Mucosa of descending colon (tissue), 3 donors: ENCODE measurements at regions not wholly inside any gene's neighbourhood (a gene's known extent, or its start where the extent isn't known, plus 50 kb on each side); places are given as distances from the start of the nearest gene placed in this dataset.
"Not testable (repeated sequence)": the region's sequence is repeated elsewhere in the genome, so short reads cannot be mapped to it uniquely, and the experiment has no call there.

ENCODE experiments used
- ATAC-seq: fragments of 200-7000 bp; cut with Tn5 transposase; one replicate; pipeline ENCODE4 v1.9.1; 2020; ENCODE audit warnings: mild to moderate bottlenecking, moderate library complexity
- DNase-seq, 3 donors: peaks; one replicate each; pipeline ENCODE4 v3.0.0-alpha.2; 2020
- H3K36me3 ChIP-seq: fragments of 200-600 bp; one replicate; pipeline ENCODE4 v1.8.0; 2021; ENCODE audit warnings: low read depth, mild to moderate bottlenecking
- H3K4me1 ChIP-seq: fragments of 200-600 bp; one replicate; pipeline ENCODE4 v1.8.0; 2021; ENCODE audit warnings: low read depth, mild to moderate bottlenecking
- H3K4me3 ChIP-seq: fragments of 200-600 bp; one replicate; pipeline ENCODE4 v1.8.0; 2021; ENCODE audit warnings: mild to moderate bottlenecking
- H3K9me3 ChIP-seq: fragments of 200-600 bp; one replicate; pipeline ENCODE4 v1.8.0; 2021; ENCODE audit warnings: mild to moderate bottlenecking
- intact Hi-C, 2 donors: fragments of 100-400 bp; cut with DNase I in 1 of 2; cut with micrococcal nuclease in 1 of 2; formaldehyde crosslinking; loops; one replicate each; pipeline versions ENCODE4 v1.11.0 to v1.11.1; 2022; cut with DNase I, micrococcal nuclease
- TF ChIP-seq, protein P1 (sequence below): fragments of 200-600 bp; IDR thresholded peaks from one replicate; pipeline ENCODE4 v1.8.0; 2022; ENCODE audit warnings: antibody characterized with exemption, mild to moderate bottlenecking
- donor health status: DM: no; HTN: no; CAD: no; lungs with moderate emphysema.
- donor health status: DM: no; HTN: no; CAD: no.
- donor health status: DM: no; HTN: yes; CAD: no.

DNA sequence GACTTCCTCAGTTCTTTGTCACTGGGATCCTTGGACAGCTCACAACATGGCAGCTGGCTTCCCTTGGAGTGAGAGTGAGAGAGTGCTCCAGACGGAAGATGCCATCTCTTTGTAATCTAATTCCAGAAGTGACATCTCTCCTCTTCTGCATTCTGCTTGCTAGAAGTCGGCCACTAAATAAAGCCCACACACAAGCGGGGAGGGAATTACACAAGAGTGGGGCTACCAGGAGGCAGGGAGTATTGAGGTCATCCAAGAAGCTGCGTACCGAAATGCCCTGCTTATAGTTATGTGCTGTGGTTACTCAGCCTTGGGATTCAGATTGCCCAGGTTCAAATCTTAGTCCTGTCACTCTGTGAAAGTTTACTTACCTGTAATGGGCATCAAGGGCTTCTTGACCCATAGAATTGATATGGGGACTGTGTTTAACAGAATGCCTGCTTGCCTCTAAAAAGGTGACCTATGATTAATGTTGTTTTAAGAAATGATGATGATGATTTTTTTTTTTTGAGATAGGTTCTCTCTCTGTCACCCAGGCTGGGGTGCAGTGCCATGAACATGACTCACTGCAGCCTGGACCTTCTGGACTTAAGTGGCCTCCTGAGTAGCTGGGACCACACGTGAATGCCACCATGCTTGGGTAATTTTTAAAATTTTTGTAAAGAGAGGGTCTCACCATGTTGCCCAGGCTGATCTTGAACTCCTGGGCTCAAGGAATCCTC, 120.9 kb upstream of the HS3ST2 start:
- no peaks in the 10 kb centered on the region for H3K4me1 ChIP-seq
- no peaks in the 10 kb centered on the region for H3K36me3 ChIP-seq
- intact Hi-C loops, result no loop called here
- no peak overlapping the region for H3K4me3 ChIP-seq
- no peaks in the 10 kb centered on the region for H3K9me3 ChIP-seq
- no peak for ATAC-seq
- TF ChIP-seq, protein P1, sequence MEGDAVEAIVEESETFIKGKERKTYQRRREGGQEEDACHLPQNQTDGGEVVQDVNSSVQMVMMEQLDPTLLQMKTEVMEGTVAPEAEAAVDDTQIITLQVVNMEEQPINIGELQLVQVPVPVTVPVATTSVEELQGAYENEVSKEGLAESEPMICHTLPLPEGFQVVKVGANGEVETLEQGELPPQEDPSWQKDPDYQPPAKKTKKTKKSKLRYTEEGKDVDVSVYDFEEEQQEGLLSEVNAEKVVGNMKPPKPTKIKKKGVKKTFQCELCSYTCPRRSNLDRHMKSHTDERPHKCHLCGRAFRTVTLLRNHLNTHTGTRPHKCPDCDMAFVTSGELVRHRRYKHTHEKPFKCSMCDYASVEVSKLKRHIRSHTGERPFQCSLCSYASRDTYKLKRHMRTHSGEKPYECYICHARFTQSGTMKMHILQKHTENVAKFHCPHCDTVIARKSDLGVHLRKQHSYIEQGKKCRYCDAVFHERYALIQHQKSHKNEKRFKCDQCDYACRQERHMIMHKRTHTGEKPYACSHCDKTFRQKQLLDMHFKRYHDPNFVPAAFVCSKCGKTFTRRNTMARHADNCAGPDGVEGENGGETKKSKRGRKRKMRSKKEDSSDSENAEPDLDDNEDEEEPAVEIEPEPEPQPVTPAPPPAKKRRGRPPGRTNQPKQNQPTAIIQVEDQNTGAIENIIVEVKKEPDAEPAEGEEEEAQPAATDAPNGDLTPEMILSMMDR, result no peak
- DNase-seq, result no peak

DNA sequence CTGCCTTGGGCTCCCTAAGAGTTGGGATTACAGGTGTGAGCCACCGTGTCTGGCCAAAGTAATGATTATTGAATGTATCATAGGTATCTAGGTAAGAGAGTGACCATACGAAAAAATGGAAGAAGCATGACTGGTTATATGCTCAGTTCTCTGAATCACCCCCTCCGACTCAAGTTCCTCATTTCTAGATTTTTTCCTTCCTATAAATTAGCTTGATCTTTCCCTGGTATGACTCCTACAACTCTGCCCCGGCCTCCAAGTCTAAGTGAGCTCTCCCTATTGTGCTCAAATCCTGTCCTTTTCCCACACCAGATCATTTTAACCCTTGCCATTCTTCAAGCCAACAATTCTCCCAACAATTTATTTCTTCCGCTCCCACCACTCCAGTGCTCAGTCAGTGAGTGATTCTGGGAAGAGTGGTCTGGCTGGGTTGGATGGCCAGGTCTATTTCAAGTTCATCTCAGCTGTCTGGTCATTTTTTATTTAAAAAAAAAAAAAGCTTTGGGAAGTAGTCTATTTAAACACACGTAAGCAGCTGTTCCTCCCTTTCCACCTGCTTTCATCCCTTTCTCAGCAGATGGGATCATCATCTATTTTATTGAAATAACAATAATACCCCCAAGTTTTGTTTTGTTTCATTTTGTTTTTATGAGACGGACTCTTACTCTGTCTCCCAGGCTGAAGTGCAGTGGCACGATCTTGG, 120.2 kb upstream of the HS3ST2 start:
- intact Hi-C loops, result no loop called here
- Histone ChIP-seq H3K4me3 (no peak overlapping the region), H3K9me3 (no peaks in the 10 kb centered on the region), H3K4me1 (no peaks in the 10 kb centered on the region), H3K36me3 (no peaks in the 10 kb centered on the region)
- TF ChIP-seq, protein P1, result no peak
- ATAC-seq (no peak), DNase-seq (no peak)

DNA sequence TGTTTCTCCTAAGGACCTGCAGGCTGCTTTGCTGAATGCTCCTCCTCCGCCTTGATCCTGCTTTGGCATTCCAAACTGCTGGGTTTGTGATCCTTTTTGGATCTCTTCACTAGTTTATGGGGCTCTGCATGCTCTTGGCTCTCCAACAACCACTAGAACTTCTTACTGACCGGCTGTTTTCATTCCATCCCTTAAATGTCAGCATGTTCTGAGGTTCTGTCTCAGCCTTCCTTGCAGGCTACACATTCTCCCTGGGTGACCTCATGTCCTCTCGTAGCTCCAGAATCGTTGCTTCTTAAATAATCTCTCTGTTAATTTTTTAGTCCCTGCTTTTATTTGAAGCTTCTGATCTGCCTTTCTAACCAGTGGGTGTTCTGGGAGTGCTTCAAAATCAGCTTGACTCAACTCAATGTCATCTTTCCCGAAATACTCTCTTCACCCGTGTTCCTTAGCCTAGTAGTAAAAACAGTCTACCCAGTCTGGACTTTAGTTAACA, 119.0 kb upstream of the HS3ST2 start:
- Histone ChIP-seq H3K36me3 (no peaks in the 10 kb centered on the region), H3K9me3 (no peaks in the 10 kb centered on the region), H3K4me3 (no peak overlapping the region), H3K4me1 (no peaks in the 10 kb centered on the region)
- TF ChIP-seq, protein P1, result no peak
- DNase-seq (peak in 1 of 3 donors; percentile 32), ATAC-seq (peak; percentile 70)
- intact Hi-C loops, result no loop called here

GRCh38 chr16:22695773-22696172, 118.2 kb upstream of the HS3ST2 start:
- H3K9me3 ChIP-seq, intact Hi-C loops, ATAC-seq, H3K36me3 ChIP-seq, DNase-seq, H3K4me3 ChIP-seq, H3K4me1 ChIP-seq: not testable (repeated sequence)

DNA sequence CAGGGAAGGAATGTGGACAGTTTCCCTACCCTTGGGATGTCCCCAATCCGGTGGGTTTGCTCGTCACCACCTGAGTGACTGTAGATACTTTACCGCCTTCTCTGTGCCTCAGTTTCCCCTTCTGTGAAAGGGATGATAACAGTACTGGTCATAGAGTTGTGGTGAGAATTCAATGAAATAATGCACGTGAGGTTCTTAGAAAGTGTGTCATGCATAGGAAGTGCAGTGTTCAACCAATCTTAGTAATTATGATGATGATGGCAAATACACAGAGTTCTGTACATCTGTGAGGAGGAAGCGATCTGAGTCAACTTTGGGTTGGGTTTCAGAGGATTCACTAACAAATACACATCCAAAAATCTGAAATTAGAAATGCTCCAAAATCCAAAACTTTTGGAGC, 114.6 kb upstream of the HS3ST2 start:
- no peaks in the 10 kb centered on the region for H3K36me3 ChIP-seq
- ATAC-seq (no peak), DNase-seq (no peak)
- H3K4me3 ChIP-seq, result no peak overlapping the region
- no peaks in the 10 kb centered on the region for H3K9me3 ChIP-seq
- H3K4me1 ChIP-seq, result no peaks in the 10 kb centered on the region
- intact Hi-C loops, result no loop called here
- TF ChIP-seq, protein P1, result no peak

DNA sequence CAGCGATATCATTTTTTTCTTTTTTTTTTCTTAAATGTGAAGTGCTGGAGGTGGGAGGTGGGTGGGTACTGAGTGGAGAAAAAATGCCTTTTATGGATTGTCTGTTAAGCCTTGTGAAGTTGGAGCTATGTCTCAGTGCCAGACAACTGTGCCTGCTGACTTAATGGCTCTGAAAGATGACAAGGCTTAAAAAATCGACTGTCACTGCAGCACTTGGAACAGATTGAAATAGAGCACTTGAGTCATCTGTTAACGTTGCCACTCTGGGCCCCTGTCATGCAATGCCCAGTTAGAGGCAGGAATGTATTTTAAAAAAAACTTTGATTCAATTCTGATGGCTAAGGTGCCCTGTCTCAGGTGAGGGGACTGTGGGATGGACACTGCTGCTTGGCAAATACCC, 108.2 kb upstream of the HS3ST2 start:
- no peak overlapping the region for H3K4me3 ChIP-seq
- no peak for ATAC-seq
- TF ChIP-seq, protein P1, result no peak
- intact Hi-C loops, result no loop called here
- H3K36me3 ChIP-seq, result no peaks in the 10 kb centered on the region
- H3K9me3 ChIP-seq, result no peaks in the 10 kb centered on the region
- H3K4me1 ChIP-seq, result no peaks in the 10 kb centered on the region
- DNase-seq, result no peak
